ENCODE measurements at regions not wholly inside any gene's neighbourhood (a gene's known extent, or its start where the extent isn't known, plus 50 kb on each side); places are given as distances from the start of the nearest gene placed in this dataset.

GRCh38 chr3:56954125-56954524, 106.3 kb upstream of the SPATA12 start:
- H3K4me1 Mint-ChIP-seq: no peaks in the 10 kb centered on the region
- WGBS (ENCODE audit: insufficient coverage): no CpG with 5 or more reads among the region's 1 CpG
- Histone ChIP-seq H3K79me2 (ENCODE audit: insufficient read depth, low read length) (no peaks in the 10 kb centered on the region), H3K4me2 (replicated peaks; ENCODE audit: extremely low read depth, low read length, poor library complexity, severe bottlenecking) (no peak overlapping the region), H3K4me1 (ENCODE audit: control insufficient read depth in 1 of 2, insufficient read depth in 2 of 2, low read length in 2 of 2) (no peaks in the 10 kb centered on the region), H2AFZ (ENCODE audit: insufficient read depth, low read depth, low read length, poor library complexity, severe bottlenecking) (no peak overlapping the region), H3K9ac (ENCODE audit: insufficient read depth, low read length, poor library complexity, severe bottlenecking) (no peak overlapping the region), H3K4me3 (replicated peaks in 1 of 3; ENCODE audit: low read depth in 2 of 3, low read length in 3 of 3) (no peak overlapping the region), H3K27ac (ENCODE audit: low read depth in 1 of 2, low read length in 2 of 2) (no peak overlapping the region), H4K20me1 (ENCODE audit: insufficient read depth, low read length) (no peaks in the 10 kb centered on the region), H3K36me3 (replicated peaks in 1 of 2; ENCODE audit: control insufficient read depth in 1 of 2, insufficient read depth in 2 of 2, low read length in 2 of 2) (no peaks in the 10 kb centered on the region), H3K9me3 (replicated peaks in 1 of 2; ENCODE audit: control insufficient read depth in 1 of 2, insufficient read depth in 1 of 2, low read length in 2 of 2) (no peaks in the 10 kb centered on the region), H3K27me3 (ENCODE audit: control insufficient read depth in 2 of 2, insufficient read depth in 2 of 2, low read length in 2 of 2) (no peaks in the 10 kb centered on the region)
- H3K36me3 Mint-ChIP-seq: no peaks in the 10 kb centered on the region
- H3K4me3 Mint-ChIP-seq: no peak overlapping the region
- peaks cover 0 to 6% (median 2%) of the 10 kb centered on the region in 3 donors for H3K27me3 Mint-ChIP-seq (ENCODE audit: low read depth in 3 of 3)
- no peak for TF ChIP-seq CTCF (IDR thresholded peaks at IDR 0.05)
- DNase-seq: no peak
- H3K9me3 Mint-ChIP-seq: no peaks in the 10 kb centered on the region
- intact Hi-C loops (cut with micrococcal nuclease): no loop called here
- H3K27ac Mint-ChIP-seq: no peak overlapping the region

GRCh38 chr3:56952846-56953245, 107.6 kb upstream of the SPATA12 start:
- Histone ChIP-seq H3K9ac (ENCODE audit: insufficient read depth, low read length, poor library complexity, severe bottlenecking) (no peak overlapping the region), H3K36me3 (replicated peaks in 1 of 2; ENCODE audit: control insufficient read depth in 1 of 2, insufficient read depth in 2 of 2, low read length in 2 of 2) (no peaks in the 10 kb centered on the region), H3K9me3 (replicated peaks in 1 of 2; ENCODE audit: control insufficient read depth in 1 of 2, insufficient read depth in 1 of 2, low read length in 2 of 2) (no peaks in the 10 kb centered on the region), H2AFZ (ENCODE audit: insufficient read depth, low read depth, low read length, poor library complexity, severe bottlenecking) (no peak overlapping the region), H3K4me1 (ENCODE audit: control insufficient read depth in 1 of 2, insufficient read depth in 2 of 2, low read length in 2 of 2) (no peaks in the 10 kb centered on the region), H3K27ac (ENCODE audit: low read depth in 1 of 2, low read length in 2 of 2) (no peak overlapping the region), H3K4me3 (replicated peaks in 1 of 3; ENCODE audit: low read depth in 2 of 3, low read length in 3 of 3) (no peak overlapping the region), H3K4me2 (replicated peaks; ENCODE audit: extremely low read depth, low read length, poor library complexity, severe bottlenecking) (no peak overlapping the region), H3K79me2 (ENCODE audit: insufficient read depth, low read length) (no peaks in the 10 kb centered on the region), H3K27me3 (ENCODE audit: control insufficient read depth in 2 of 2, insufficient read depth in 2 of 2, low read length in 2 of 2) (no peaks in the 10 kb centered on the region), H4K20me1 (ENCODE audit: insufficient read depth, low read length) (no peaks in the 10 kb centered on the region)
- peaks cover 0 to 7% (median 0%) of the 10 kb centered on the region in 3 donors for H3K27me3 Mint-ChIP-seq (ENCODE audit: low read depth in 3 of 3)
- no peaks in the 10 kb centered on the region for H3K36me3 Mint-ChIP-seq
- TF ChIP-seq CTCF (IDR thresholded peaks at IDR 0.05): no peak
- 100% methylated on average over 1 of the region's 4 CpGs for WGBS (ENCODE audit: insufficient coverage)
- H3K4me3 Mint-ChIP-seq: no peak overlapping the region
- no peaks in the 10 kb centered on the region for H3K4me1 Mint-ChIP-seq
- peak overlapping the region in 1 of 7 donors; percentile 35 for H3K27ac Mint-ChIP-seq
- no peak for DNase-seq
- no peaks in the 10 kb centered on the region for H3K9me3 Mint-ChIP-seq
- intact Hi-C loops (cut with micrococcal nuclease): no loop called here
